Immature natural killer cell (primary cell): ENCODE measurements at regions not wholly inside any gene's neighbourhood (a gene's known extent, or its start where the extent isn't known, plus 50 kb on each side); places are given as distances from the start of the nearest gene placed in this dataset.
"Not testable (repeated sequence)": the region's sequence is repeated elsewhere in the genome, so short reads cannot be mapped to it uniquely, and the experiment has no call there.

ENCODE experiments used
- DNase-seq, 3 donors: peaks; one replicate each; pipeline ENCODE4 v3.0.0; 2022; ENCODE audit warnings: mixed read lengths in 1 of 3
- H3K27ac Mint-ChIP-seq, 6 donors: one replicate each; pipeline ENCODE4 v1.8.0; 2020; ENCODE audit warnings: mixed read lengths in 6 of 6, mild to moderate bottlenecking in 5 of 6, inconsistent platforms in 4 of 6, moderate library complexity in 3 of 6
- H3K27me3 Mint-ChIP-seq, 3 donors: one replicate each; pipeline ENCODE4 v1.8.0; 2020 to 2021; ENCODE audit warnings: low read depth in 3 of 3, mild to moderate bottlenecking in 3 of 3, mixed read lengths in 3 of 3, moderate library complexity in 3 of 3, inconsistent platforms in 1 of 3
- H3K36me3 Mint-ChIP-seq, 3 donors: one replicate each; pipeline ENCODE4 v1.8.0; 2020; ENCODE audit warnings: mixed read lengths in 3 of 3, inconsistent platforms in 2 of 3, mild to moderate bottlenecking in 2 of 3
- H3K4me1 Mint-ChIP-seq, 2 donors: one replicate each; pipeline ENCODE4 v1.8.0; 2020; ENCODE audit warnings: inconsistent platforms in 2 of 2, mild to moderate bottlenecking in 2 of 2, mixed read lengths in 2 of 2, moderate library complexity in 1 of 2
- H3K4me3 Mint-ChIP-seq, 5 donors: one replicate each; pipeline ENCODE4 v1.8.0; 2020; ENCODE audit warnings: mild to moderate bottlenecking in 5 of 5, mixed read lengths in 5 of 5, inconsistent platforms in 3 of 5, moderate library complexity in 3 of 5
- H3K9me3 Mint-ChIP-seq, 6 donors: one replicate each; pipeline ENCODE4 v1.8.0; 2020; ENCODE audit warnings: mild to moderate bottlenecking in 6 of 6, mixed read lengths in 6 of 6, inconsistent platforms in 4 of 6, moderate library complexity in 3 of 6

GRCh38 chr5:142398730-142399055, 73.9 kb upstream of the SPRY4 start:
- DNase-seq = no peak
- Mint-ChIP-seq H3K27ac (no peak overlapping the region), H3K4me3 (no peak overlapping the region), H3K36me3 (peaks cover 14 to 19% (median 19%) of the 10 kb centered on the region in 3 donors), H3K9me3 (peaks cover 6 to 22% (median 15%) of the 10 kb centered on the region in 6 donors), H3K27me3 (peaks cover 0 to 6% (median 2%) of the 10 kb centered on the region in 3 donors), H3K4me1 (peaks cover 15 to 18% of the 10 kb centered on the region in 2 donors)

- Mint-ChIP-seq H3K36me3 (peaks cover 14 to 19% (median 19%) of the 10 kb centered on the region in 3 donors), H3K9me3 (peaks cover 6 to 22% (median 15%) of the 10 kb centered on the region in 6 donors), H3K4me1 (peaks cover 11 to 13% of the 10 kb centered on the region in 2 donors)
- not testable (repeated sequence) for H3K4me3 Mint-ChIP-seq, DNase-seq, H3K27me3 Mint-ChIP-seq, H3K27ac Mint-ChIP-seq
These were observed 73.3 kb upstream of the SPRY4 start for GRCh38 chr5:142398011-142398729.

- peaks cover 6 to 22% (median 15%) of the 10 kb centered on the region in 6 donors for H3K9me3 Mint-ChIP-seq
- H3K27me3 Mint-ChIP-seq = peaks cover 0 to 5% (median 0%) of the 10 kb centered on the region in 3 donors
- no peak overlapping the region for H3K27ac Mint-ChIP-seq
- H3K4me3 Mint-ChIP-seq = no peak overlapping the region
- peaks cover 7 to 8% of the 10 kb centered on the region in 2 donors for H3K4me1 Mint-ChIP-seq
- peaks cover 14 to 19% (median 19%) of the 10 kb centered on the region in 3 donors for H3K36me3 Mint-ChIP-seq
- no peak for DNase-seq
These were observed 72.4 kb upstream of the SPRY4 start for GRCh38 chr5:142397178-142397577.

DNA sequence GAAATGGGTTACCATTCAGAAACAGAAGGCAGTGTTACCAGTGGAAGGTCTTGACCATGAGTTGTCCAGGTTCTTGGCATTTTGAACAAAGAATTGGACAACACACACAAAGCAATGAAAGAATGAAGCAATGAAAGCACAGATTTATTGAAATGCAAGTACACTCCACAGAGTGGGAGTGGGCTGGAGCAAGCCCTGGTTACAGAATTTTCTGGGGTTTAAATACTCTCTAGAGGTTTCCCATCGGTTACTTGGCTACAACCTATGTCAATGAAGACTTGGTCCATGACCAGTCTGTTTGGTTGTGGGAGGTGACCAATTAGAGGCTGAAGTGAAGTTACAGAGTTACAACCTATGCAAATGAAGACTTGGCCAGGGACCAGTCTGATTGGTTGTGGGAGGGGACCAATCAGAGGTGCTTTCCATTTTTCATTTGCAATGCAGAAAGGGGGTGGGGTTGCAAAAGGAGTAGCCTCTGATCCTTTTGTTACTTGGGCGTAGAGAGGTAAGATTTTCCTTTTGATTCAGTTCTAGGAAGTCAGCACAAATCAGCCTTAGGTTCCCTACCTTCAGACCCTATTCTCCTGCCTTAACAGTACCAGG, 71.7 kb upstream of the SPRY4 start:
- Mint-ChIP-seq H3K36me3 (peaks cover 14 to 19% (median 19%) of the 10 kb centered on the region in 3 donors), H3K4me3 (no peak overlapping the region), H3K27ac (peak overlapping the region in 2 of 6 donors; percentile 0 to 15), H3K27me3 (peaks cover 0 to 5% (median 0%) of the 10 kb centered on the region in 3 donors), H3K9me3 (peaks cover 6 to 22% (median 17%) of the 10 kb centered on the region in 6 donors), H3K4me1 (peaks cover 7 to 8% of the 10 kb centered on the region in 2 donors)
- no peak for DNase-seq

DNA sequence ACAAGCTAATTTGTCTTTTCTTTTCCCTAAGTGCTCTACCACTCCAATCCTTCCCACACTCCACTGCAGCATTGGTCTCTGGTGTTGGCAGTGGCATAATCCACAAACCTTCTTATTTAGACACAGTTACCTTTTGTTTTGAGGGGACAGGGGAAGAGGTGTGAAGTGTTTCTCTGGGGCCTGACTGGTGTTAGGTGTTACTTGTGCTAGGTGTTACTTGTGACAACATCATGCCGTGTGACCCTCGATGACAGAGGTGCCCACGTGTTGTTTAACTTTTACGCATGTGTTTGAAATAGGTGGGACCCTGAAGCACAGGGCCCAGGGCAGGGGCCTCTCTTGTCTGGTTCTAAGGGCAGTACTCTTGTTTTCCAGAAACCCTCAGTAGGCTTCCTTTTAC, 70.5 kb upstream of the SPRY4 start:
- H3K4me1 Mint-ChIP-seq = peaks cover 7 to 8% of the 10 kb centered on the region in 2 donors
- peak overlapping the region in 1 of 6 donors; percentile 14 for H3K27ac Mint-ChIP-seq
- peak; percentile 26 to 41 (median 39) for DNase-seq
- H3K4me3 Mint-ChIP-seq = no peak overlapping the region
- peaks cover 0 to 5% (median 3%) of the 10 kb centered on the region in 3 donors for H3K27me3 Mint-ChIP-seq
- H3K36me3 Mint-ChIP-seq = peaks cover 14 to 19% (median 19%) of the 10 kb centered on the region in 3 donors
- peaks cover 6 to 22% (median 17%) of the 10 kb centered on the region in 6 donors for H3K9me3 Mint-ChIP-seq

DNA sequence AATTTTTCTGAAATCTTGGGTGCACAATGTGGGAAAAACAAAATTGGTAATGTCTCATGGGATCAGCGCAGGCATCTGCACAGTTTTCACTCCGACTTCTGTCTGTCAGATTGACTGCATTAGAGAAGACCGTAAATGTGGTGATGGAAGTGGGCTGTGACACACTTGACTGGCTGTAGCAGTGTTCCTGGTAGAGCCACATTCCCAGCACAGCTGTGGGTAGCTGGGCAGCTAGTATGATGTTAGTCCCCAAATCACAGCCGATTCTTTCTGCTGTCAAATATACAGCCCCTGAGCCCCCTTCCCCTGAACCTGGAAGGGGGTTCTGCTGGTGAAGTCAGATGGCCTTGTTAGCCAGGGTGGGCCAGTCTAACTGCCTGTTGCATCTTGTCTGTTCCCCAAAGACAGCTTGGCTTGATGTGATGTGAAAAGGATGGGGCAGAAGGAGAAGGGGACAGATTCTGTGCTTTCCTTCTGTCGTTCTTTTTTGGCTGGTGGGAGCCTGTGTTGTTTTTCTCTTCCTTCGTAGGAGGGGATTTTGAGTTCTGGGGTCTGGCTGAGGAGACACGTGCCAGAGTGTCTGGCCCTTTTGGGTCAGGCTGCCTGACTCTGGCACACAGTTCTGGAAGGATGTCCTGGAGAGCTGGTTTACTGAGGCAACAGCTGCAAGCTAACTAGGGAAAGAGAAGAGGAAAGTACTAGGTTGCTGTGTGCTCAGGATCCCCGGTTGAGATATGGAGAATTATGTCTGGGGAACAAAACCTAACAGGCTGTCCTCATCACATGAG, 66.4 kb upstream of the SPRY4 start:
- H3K36me3 Mint-ChIP-seq = peaks cover 8 to 12% (median 12%) of the 10 kb centered on the region in 3 donors
- no peak overlapping the region for H3K4me3 Mint-ChIP-seq
- H3K4me1 Mint-ChIP-seq = peaks cover 7 to 8% of the 10 kb centered on the region in 2 donors
- peaks cover 4 to 13% (median 10%) of the 10 kb centered on the region in 6 donors for H3K9me3 Mint-ChIP-seq
- peaks cover 0 to 4% (median 0%) of the 10 kb centered on the region in 3 donors for H3K27me3 Mint-ChIP-seq
- peak overlapping the region in 2 of 6 donors; percentile 66 to 81 for H3K27ac Mint-ChIP-seq
- no peak for DNase-seq

DNA sequence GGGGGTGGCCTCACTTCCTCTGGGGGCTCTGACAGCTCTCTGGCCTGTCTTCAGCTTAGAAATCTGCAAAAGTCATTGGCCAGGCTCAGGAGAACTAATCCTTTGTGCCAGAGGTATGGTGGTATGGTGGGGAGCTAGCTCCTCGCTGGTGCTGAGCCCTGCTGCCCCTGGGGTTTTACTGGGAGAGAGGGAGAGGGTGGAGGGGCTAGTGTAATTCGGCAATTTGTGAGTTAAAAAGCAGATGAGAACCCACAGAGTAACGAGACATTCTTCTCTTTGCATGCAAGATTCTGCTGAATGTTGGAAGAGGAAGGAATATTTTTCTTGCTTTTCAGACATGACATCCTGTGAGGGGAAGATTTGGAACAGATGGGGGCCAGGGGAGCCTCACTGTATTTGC, 65.5 kb upstream of the SPRY4 start:
- Mint-ChIP-seq H3K27ac (no peak overlapping the region), H3K9me3 (peaks cover 0 to 4% (median 3%) of the 10 kb centered on the region in 6 donors), H3K27me3 (peaks cover 0 to 4% (median 0%) of the 10 kb centered on the region in 3 donors), H3K4me1 (peaks cover 4% of the 10 kb centered on the region in 2 donors), H3K36me3 (peaks cover 0 to 4% (median 3%) of the 10 kb centered on the region in 3 donors), H3K4me3 (no peak overlapping the region)
- DNase-seq = no peak

- H3K36me3 Mint-ChIP-seq = no peaks in the 10 kb centered on the region
- peaks cover 0 to 4% (median 0%) of the 10 kb centered on the region in 6 donors for H3K9me3 Mint-ChIP-seq
- H3K27ac Mint-ChIP-seq = peak overlapping the region in 2 of 6 donors; percentile 6
- DNase-seq = no peak
- H3K27me3 Mint-ChIP-seq = peaks cover 0 to 4% (median 0%) of the 10 kb centered on the region in 3 donors
- no peaks in the 10 kb centered on the region for H3K4me1 Mint-ChIP-seq
- no peak overlapping the region for H3K4me3 Mint-ChIP-seq
These were observed 63.9 kb upstream of the SPRY4 start for GRCh38 chr5:142388696-142389095.

DNA sequence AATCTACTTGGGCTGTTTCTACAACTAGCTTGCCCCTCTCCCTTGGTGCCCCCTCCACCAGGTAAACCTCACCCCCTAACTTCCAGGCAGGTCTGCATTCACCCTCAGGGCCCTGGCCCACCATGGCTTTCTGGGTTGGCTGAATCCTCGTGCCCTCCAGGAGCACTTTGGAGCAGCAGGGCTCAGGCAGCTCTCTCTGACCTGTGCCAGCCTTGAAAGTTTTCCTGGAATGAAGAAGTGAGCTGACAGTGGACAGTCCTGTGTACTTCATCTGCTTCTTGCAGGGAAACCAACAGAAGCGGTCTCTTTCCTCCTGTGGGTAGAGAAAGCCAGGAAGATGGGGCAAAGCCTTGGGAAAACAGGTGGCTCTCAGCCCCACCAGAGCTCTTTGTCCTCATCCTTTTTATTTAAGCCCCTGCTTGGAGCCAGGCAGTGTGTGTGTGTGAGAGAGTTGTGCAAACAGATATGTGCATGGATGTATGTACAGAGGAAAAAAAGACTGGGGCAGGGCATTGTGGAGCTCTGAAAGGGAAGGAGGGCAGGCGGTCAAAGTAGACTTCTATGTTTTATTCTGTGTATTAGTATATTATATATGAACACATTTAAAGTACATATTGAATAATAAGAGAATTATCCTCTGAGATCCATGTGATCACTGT, 62.3 kb upstream of the SPRY4 start:
- no peaks in the 10 kb centered on the region for H3K36me3 Mint-ChIP-seq
- no peak overlapping the region for H3K27ac Mint-ChIP-seq
- H3K4me3 Mint-ChIP-seq = no peak overlapping the region
- no peak for DNase-seq
- no peaks in the 10 kb centered on the region for H3K4me1 Mint-ChIP-seq
- peaks cover 0 to 4% (median 0%) of the 10 kb centered on the region in 3 donors for H3K27me3 Mint-ChIP-seq
- peaks cover 0 to 4% (median 0%) of the 10 kb centered on the region in 6 donors for H3K9me3 Mint-ChIP-seq

DNA sequence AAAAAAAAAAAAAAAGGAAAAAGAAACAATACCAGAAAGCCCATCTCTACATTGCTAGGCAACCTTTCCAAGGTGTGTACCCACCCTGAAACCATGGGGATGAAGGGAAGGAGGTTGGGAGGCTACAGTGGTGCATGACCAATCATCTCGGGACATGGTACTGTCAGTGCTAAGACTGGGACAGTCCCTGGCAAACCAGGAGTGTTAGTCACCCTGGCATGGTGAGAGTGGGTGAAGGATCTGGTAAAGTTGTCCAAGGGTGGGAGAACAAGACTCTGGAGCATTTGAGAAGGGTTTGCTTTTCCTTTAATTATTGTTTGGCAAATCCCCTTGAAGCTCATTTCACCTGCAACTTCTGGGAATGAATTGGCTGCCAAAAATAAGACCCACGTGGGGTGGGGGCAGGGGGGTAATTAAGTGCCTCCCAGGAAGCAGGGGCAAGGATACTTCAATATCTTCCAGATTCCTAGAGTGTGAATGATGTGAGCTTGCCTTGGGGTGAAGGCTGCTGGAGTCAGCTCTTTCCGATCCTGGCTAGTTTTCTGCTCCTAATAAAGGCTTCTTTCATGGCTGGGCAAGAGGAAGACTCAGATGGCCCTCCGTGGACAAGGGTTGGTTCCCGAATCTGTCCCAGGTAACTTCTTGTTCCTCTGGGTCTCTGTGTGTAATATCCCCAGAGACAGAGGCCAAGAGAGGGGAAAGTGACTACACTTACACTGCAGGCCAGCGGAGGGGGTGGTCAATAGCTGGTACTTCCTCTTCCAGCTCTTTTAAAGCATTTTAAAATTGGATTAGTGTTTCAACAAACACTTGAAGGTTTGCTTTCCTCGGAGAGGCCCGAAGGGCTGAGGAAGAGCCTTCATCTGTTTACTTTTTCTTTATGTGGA, 61.6 kb upstream of the SPRY4 start:
- peaks cover 0 to 2% (median 0%) of the 10 kb centered on the region in 6 donors for H3K9me3 Mint-ChIP-seq
- peaks cover 0 to 4% (median 0%) of the 10 kb centered on the region in 3 donors for H3K27me3 Mint-ChIP-seq
- H3K4me3 Mint-ChIP-seq = no peak overlapping the region
- H3K4me1 Mint-ChIP-seq = no peaks in the 10 kb centered on the region
- DNase-seq = no peak
- peak overlapping the region in 1 of 6 donors; percentile 21 for H3K27ac Mint-ChIP-seq
- H3K36me3 Mint-ChIP-seq = no peaks in the 10 kb centered on the region

GRCh38 chr5:142385194-142385593, 60.4 kb upstream of the SPRY4 start:
- no peak overlapping the region for H3K27ac Mint-ChIP-seq
- no peaks in the 10 kb centered on the region for H3K36me3 Mint-ChIP-seq
- DNase-seq = no peak
- peaks cover 0 to 2% (median 0%) of the 10 kb centered on the region in 3 donors for H3K27me3 Mint-ChIP-seq
- no peak overlapping the region for H3K4me3 Mint-ChIP-seq
- no peaks in the 10 kb centered on the region for H3K4me1 Mint-ChIP-seq
- H3K9me3 Mint-ChIP-seq = peaks cover 0 to 2% (median 0%) of the 10 kb centered on the region in 6 donors

- peaks cover 0 to 5% (median 2%) of the 10 kb centered on the region in 3 donors for H3K27me3 Mint-ChIP-seq
- peaks cover 0 to 3% (median 0%) of the 10 kb centered on the region in 3 donors for H3K36me3 Mint-ChIP-seq
- H3K4me3 Mint-ChIP-seq = no peak overlapping the region
- no peak overlapping the region for H3K27ac Mint-ChIP-seq
- peaks cover 3 to 8% of the 10 kb centered on the region in 2 donors for H3K4me1 Mint-ChIP-seq
- no peak for DNase-seq
- H3K9me3 Mint-ChIP-seq = peaks cover 0 to 2% (median 0%) of the 10 kb centered on the region in 6 donors
These were observed 59.2 kb upstream of the SPRY4 start for GRCh38 chr5:142384014-142384413.
